ENCODE measurements at regions not wholly inside any gene's neighbourhood (a gene's known extent, or its start where the extent isn't known, plus 50 kb on each side); places are given as distances from the start of the nearest gene placed in this dataset.

DNA sequence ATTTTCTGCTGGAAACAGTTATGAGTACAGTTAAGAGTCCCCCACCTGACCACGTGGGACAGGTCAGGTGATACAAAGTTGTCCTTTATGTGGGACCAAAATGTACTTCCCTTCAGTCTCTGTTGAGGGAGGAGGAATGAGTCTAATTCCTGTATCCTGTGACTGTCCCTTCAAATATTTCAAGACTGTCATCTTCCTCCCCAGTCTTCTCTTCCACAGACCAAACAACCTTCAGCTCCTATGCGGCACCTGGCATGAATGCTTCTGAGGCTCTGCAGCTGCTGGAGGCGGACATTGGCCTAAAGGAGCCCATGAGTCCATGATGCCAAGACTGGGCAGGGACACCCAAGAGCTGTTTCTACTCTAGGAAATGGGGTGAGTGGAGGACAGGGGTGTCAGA, 72.1 kb upstream of the SIM2 start:
- intact Hi-C loops (cut with micrococcal nuclease), result no loop called here
- ATAC-seq, result no peak
- H3K79me2 ChIP-seq (ENCODE audit: insufficient read depth, low read length), result no peaks in the 10 kb centered on the region
- no peaks in the 10 kb centered on the region for H3K27me3 ChIP-seq (ENCODE audit: insufficient read depth, low read length)
- no peaks in the 10 kb centered on the region for H3K36me3 ChIP-seq (ENCODE audit: control insufficient read depth in 1 of 2, insufficient read depth in 2 of 2, low read length in 2 of 2)
- H3K9me3 ChIP-seq (ENCODE audit: control insufficient read depth in 1 of 2, insufficient read depth in 1 of 2, low read depth in 1 of 2, low read length in 2 of 2), result no peaks in the 10 kb centered on the region
- RAD21 ChIA-PET (ENCODE audit: low non-redundant PET in 1 of 2, low total read pairs in 2 of 2, uncharacterized antibody in 2 of 2, unreplicated experiment in 2 of 2), result no interaction called here
- H3K4me2 ChIP-seq (ENCODE audit: low read length), result no peak overlapping the region
- H3K4me3 ChIP-seq (replicated peaks in 1 of 2; ENCODE audit: low read depth in 1 of 2, low read length in 2 of 2), result no peak overlapping the region
- H4K20me1 ChIP-seq (ENCODE audit: insufficient read depth), result no peaks in the 10 kb centered on the region
- CTCF ChIA-PET, result no interaction called here
- H3K27ac ChIP-seq (ENCODE audit: low read depth, low read length), result no peak overlapping the region
- no peak overlapping the region for H2AFZ ChIP-seq (ENCODE audit: low read depth, low read length, poor library complexity, severe bottlenecking)
- TF ChIP-seq CBX3 (IDR thresholded peaks at IDR 0.05; ENCODE audit: low read depth) (no peak), JUND (IDR thresholded peaks at IDR 0.05) (no peak), ZFX (IDR thresholded peaks at IDR 0.05) (no peak), EZH2 (IDR thresholded peaks at IDR 0.05) (no peak), YY1 (IDR thresholded peaks at IDR 0.05; ENCODE audit: extremely low read depth, insufficient replicate concordance, low read depth, low read length) (no peak), SRF (IDR thresholded peaks at IDR 0.05; ENCODE audit: low read depth) (no peak), POLR2AphosphoS5 (IDR thresholded peaks at IDR 0.05; ENCODE audit: low read depth, low read length) (no peak), EGR1 (IDR thresholded peaks at IDR 0.05; ENCODE audit: low read depth) (no peak), RAD21 (IDR thresholded peaks at IDR 0.05; ENCODE audit: low read depth) (no peak), ZNF274 (IDR thresholded peaks at IDR 0.05; ENCODE audit: low read depth, low read length) (no peak), SIN3A (IDR thresholded peaks at IDR 0.05; ENCODE audit: low read depth) (no peak), ELF1 (IDR thresholded peaks at IDR 0.05; ENCODE audit: borderline replicate concordance, low read depth) (no peak), CTCF (IDR thresholded peaks at IDR 0.05 in 2 of 3, conservative IDR thresholded peaks at IDR 0.05 in 1 of 3; ENCODE audit: borderline replicate concordance in 1 of 3, insufficient read depth in 1 of 3, low read depth in 2 of 3, low read length in 2 of 3) (no peak), EZH2phosphoT487 (IDR thresholded peaks at IDR 0.05; ENCODE audit: borderline replicate concordance) (no peak), TCF7L2 (IDR thresholded peaks at IDR 0.05; ENCODE audit: borderline replicate concordance, extremely low read depth, insufficient read depth, insufficient read length) (no peak)
- TF ChIP-seq, protein P1, sequence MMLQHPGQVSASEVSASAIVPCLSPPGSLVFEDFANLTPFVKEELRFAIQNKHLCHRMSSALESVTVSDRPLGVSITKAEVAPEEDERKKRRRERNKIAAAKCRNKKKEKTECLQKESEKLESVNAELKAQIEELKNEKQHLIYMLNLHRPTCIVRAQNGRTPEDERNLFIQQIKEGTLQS (IDR thresholded peaks at IDR 0.05), result no peak
- TF ChIP-seq, protein P2, sequence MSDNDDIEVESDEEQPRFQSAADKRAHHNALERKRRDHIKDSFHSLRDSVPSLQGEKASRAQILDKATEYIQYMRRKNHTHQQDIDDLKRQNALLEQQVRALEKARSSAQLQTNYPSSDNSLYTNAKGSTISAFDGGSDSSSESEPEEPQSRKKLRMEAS (IDR thresholded peaks at IDR 0.05), result no peak
- TF ChIP-seq, protein P3, sequence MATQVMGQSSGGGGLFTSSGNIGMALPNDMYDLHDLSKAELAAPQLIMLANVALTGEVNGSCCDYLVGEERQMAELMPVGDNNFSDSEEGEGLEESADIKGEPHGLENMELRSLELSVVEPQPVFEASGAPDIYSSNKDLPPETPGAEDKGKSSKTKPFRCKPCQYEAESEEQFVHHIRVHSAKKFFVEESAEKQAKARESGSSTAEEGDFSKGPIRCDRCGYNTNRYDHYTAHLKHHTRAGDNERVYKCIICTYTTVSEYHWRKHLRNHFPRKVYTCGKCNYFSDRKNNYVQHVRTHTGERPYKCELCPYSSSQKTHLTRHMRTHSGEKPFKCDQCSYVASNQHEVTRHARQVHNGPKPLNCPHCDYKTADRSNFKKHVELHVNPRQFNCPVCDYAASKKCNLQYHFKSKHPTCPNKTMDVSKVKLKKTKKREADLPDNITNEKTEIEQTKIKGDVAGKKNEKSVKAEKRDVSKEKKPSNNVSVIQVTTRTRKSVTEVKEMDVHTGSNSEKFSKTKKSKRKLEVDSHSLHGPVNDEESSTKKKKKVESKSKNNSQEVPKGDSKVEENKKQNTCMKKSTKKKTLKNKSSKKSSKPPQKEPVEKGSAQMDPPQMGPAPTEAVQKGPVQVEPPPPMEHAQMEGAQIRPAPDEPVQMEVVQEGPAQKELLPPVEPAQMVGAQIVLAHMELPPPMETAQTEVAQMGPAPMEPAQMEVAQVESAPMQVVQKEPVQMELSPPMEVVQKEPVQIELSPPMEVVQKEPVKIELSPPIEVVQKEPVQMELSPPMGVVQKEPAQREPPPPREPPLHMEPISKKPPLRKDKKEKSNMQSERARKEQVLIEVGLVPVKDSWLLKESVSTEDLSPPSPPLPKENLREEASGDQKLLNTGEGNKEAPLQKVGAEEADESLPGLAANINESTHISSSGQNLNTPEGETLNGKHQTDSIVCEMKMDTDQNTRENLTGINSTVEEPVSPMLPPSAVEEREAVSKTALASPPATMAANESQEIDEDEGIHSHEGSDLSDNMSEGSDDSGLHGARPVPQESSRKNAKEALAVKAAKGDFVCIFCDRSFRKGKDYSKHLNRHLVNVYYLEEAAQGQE (IDR thresholded peaks at IDR 0.05; ENCODE audit: low read depth), result no peak
- H3K9ac ChIP-seq (ENCODE audit: low read length), result no peak overlapping the region
- POLR2A ChIA-PET, result no interaction called here
- no peaks in the 10 kb centered on the region for H3K9me2 ChIP-seq (ENCODE audit: insufficient read depth)
- no peaks in the 10 kb centered on the region for H3K4me1 ChIP-seq (ENCODE audit: control insufficient read depth in 1 of 2, insufficient read depth in 2 of 2, low read length in 2 of 2)
- no peak for DNase-seq (ENCODE audit: low read depth, low spot score)
- no TSS peak for BruUV-seq (replicated peaks)
